Occipital lobe (tissue), 1 donor: ENCODE measurements at regions not wholly inside any gene's neighbourhood (a gene's known extent, or its start where the extent isn't known, plus 50 kb on each side); places are given as distances from the start of the nearest gene placed in this dataset.

ENCODE experiments used
- DNase-seq: peaks from one replicate; lab custom pipeline; 2025; lab: John Stamatoyannopoulos, UW

- no peak for DNase-seq
These were observed 239.2 kb downstream of the MSRB3 start for GRCh38 chr12:65517656-65518210.

DNA sequence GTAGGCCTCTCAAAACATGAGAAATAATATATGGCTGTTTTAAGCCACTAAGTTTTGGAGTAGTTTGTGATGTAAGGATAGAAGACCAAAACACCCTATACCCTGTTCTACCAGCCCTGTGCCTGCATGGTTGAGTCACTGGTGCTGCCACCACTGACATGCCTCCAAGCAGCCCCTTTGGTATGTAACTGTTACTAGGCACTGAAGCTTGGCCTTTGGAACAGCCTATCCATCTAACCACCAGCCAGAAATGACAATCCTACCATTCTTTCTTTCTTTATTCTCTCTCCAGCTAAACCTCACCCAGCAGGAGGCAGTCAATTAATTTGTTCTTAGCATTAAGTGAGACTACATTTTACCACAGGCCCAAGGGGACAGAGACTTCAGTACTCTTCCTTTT, 240.3 kb downstream of the MSRB3 start:
- DNase-seq = no peak

GRCh38 chr12:65520658-65521057, 242.2 kb downstream of the MSRB3 start:
- DNase-seq = no peak

DNA sequence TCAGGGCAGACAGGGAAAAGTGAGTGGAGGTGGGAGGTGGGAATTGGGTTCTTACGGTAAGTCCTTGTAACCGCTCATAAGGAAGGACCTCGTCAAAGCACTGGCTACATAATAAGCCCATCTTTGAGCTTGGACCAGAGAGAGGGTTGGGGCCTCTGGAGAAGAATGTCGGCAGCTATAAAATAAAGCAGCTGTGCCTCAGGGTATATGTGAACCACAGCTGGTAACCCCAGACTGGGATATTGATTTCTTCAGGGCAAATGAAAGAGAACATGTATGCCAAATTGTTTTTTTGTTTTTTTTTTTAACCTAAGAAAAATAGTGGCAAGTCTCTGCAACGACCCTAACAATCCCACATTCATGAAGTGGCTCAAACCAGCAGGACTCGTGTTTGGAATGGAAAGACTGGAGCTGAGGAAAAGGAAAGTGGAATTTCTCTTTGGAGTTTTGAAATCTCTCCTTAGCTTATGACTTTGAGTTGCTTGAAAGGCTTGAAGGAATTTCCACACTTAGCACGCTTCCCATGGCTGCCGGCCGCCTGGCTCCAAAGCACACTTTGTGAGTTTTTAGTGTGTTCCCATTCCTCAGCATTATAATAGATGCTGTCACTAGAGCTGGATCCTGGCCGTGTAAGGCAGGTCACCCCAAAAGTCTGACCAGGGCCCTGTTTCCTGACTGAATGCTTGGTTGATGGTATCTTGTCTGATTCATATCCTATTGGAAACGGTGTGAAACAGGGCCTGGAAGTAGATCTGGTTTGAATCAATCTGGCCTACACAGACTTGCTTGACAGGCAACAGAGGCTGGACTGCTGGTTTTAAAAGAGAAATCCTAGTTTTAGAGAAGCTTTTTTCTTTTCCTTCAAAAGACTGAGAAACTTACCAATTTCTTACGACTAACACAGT, 244.7 kb downstream of the MSRB3 start:
- no peak for DNase-seq

- no peak for DNase-seq
These were observed 246.2 kb downstream of the MSRB3 start for GRCh38 chr12:65524666-65525065.

DNA sequence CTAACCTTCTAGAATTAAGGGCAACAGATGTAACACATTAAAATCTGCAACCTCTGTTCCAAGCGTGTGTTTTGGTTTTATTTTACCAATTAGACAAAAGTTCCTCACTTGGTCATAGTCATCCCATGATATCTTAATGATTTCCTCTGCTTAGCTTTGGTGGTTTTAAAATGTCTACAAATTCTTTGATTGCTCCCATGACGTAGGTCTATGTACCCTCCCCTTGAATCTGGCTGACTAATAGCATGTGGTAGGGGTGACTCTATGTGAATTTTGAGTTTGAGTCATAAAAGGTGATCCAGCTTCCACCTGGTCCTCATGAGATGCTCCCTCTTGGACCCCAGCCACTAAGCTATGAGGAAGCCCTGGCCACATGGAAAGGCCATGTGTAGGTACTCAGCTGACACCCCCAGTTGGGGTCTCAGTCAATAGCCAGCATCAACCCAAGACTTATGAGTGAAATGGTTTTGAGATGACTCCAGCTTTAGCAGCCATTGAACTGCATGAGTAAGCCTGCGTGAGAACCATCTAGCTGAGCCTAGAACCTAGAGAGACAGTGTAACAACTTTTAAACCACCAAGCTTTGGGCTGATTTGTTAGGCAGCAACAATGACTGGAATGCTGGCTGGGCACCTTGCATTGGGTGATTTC, 247.1 kb downstream of the MSRB3 start:
- DNase-seq = no peak

GRCh38 chr12:65526311-65526710, 247.8 kb downstream of the MSRB3 start:
- no peak for DNase-seq

DNA sequence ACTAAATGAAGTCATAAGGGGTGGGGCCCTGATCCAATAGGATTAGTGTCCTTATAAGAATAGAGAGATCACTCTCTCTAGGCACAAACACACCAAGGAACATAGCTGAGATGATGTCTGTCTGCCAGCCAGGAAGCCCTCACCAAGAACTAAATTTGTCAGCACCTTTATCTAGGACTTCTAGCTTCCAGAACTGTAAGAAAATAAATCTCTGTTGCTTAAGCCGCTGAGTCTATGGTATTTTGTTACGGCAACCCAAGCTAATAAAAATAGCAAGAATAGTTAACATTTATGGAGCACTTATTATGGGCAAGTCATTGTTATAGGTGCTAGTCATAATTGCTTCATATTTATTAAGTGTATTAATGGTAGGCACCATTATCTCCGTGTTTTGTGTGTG, 249.6 kb downstream of the MSRB3 start:
- no peak for DNase-seq

DNA sequence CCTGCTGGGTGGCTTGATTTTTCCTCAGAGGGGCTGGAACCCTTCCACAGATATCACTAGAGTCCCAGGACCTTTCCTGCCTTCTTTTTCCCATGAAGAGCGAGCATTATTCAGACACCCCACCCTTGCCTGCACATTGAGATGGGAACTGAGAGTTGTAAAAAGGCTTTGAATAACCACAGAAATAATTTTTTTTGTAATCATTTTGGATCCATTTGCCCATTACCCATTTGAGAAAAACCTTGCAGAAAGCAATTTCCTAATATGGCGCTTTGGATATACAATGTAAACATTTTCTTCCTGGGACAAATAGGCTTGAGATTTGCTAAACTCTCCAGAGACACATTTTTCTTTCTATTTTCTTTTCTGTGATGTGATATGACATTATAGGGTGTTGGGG, 250.6 kb downstream of the MSRB3 start:
- no peak for DNase-seq

- no peak for DNase-seq
These were observed 251.4 kb downstream of the MSRB3 start for GRCh38 chr12:65529771-65530435.

DNA sequence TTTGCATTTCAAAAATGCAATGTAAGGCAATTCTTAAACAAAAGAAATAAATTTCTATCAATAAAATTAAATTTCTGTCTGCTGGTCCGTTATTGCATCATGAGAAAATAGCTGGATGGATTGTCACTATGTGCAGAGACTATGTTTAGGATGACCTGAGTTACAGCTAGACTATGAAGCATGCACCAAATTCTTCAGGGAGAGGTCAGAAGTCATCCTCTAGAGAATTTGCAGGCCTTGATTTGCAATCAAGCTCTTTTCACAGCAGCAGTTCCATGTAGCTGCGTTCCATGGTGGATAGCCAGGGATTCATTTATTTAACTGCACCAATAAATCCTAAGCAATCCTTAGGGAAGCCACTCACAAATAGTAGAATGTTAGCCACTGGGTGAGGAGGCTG, 253.7 kb downstream of the MSRB3 start:
- no peak for DNase-seq

DNA sequence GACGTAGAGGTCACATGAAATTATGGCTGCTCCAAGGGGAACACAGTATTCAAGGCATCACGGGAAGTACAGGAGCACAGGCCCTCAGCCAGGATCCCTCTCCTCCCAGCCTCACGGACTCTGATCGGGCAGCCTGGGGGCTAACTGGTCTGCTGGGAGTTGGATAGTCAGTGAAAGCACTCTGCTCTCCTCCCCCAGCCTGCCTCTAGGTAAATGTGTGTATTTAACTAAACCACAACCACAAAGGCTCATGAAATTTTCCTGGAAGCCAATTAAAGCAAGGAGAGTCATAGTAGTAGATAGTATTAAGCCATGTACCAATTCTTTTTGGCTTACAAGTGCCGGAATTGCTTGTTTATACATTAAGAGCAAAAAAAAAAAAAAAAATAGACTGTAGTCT, 254.3 kb downstream of the MSRB3 start:
- DNase-seq = no peak

- DNase-seq = no peak
These were observed 254.8 kb downstream of the MSRB3 start for GRCh38 chr12:65533177-65533883.

DNA sequence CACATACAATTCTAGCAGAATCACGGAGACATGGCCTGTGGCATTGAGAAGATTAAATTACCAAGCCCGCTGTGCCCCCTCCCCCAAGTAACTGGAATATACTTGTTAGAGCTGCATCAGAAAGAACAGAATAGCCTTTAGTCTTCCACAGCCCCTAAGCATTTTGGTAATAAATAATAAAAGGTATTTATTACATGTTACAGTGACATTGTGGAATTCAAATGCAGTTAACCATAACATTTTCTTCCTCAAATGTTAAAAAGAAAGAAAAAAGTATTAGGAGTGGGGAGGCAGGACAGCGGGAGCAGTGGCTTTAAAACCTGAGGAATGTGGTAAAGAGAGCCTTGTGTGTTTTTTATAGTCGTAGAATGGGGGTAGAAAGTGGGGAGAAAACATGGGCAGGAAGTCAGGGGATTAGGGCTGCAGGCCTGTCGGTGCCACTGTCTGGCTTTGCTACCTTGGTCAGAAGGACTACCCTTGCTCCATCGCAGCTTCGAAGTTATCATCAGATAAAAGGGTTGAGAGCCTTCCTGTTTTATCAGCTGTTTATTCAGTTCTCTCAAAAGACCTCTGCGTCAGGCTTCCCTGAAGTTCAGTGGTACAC, 255.9 kb downstream of the MSRB3 start:
- DNase-seq = no peak

DNA sequence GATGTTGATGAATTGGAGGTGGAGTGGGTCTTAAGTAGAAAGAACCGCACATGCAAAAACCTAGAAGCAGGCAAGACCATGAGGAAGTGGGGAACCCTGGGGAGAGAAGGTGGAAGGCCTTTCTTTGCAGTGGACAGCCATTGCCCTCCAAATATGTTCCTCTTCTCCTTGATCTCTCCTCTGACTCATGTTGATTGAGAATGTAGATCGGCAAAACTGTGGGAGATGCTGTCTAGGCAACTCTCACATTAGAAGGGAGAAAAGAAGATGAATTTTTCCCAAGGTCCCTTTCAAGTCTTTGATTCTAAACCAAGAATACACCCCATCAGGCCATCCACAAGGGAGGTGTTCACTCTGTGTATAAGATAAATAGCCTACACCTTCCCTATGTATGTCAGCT, 257.5 kb downstream of the MSRB3 start:
- DNase-seq = no peak

GRCh38 chr12:65536351-65536750, 257.9 kb downstream of the MSRB3 start:
- no peak for DNase-seq

DNA sequence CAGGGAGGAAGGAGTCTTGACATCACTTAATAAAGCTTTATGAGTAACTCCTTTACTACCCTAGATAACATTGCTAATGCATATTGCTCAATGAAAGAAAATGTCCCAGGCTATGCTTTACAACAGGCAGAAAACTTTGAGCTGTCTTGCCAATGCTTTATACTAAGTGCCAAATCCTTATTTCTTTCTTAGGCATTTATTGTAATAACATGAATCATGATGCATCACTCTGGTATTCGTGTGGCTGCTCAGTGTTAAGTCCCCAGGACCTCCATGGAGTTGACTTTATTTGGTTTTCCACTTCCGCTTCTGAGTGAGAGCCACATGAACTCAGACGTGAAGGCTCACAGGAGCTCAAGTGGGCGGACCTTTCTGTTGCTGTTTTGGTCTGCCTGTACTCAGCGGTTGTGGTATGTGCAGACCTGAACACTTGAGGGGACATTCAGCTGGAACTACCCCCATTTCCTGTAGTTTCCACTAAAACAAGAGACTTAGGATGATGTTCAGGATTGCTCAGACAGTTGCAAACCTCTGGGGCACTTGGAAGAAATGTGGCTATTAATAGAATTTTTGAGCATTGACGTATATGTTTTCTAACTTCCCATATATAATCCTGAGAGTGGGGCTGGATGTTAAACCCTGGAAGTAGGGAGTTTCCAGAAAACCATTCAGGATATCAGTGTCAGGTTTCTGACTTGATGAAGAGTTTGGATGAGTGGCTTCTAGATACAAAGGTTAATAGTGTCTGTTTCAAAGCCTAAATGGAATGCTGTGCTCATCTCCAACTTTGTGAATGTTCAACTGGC, 258.6 kb downstream of the MSRB3 start:
- DNase-seq = no peak

GRCh38 chr12:65537978-65538377, 259.5 kb downstream of the MSRB3 start:
- DNase-seq = no peak

DNA sequence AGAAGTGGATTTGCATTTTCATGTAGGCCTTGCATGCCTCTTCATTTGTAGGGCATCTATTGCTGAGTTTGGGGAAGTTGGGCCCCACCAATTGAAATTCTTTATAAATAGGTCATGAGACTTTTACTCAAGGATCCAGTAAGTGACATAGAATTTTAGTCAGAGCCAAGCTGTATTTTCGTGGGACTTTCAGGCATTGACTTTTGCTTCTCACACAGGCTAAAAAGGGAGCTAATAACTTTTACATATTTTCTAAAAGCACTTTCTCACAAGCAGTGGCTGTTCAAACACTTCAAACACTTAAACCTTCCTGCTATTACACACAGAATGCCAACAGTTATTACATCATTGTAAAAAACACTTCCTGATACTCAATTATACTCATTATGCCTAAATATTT, 260.5 kb downstream of the MSRB3 start:
- DNase-seq = no peak

DNA sequence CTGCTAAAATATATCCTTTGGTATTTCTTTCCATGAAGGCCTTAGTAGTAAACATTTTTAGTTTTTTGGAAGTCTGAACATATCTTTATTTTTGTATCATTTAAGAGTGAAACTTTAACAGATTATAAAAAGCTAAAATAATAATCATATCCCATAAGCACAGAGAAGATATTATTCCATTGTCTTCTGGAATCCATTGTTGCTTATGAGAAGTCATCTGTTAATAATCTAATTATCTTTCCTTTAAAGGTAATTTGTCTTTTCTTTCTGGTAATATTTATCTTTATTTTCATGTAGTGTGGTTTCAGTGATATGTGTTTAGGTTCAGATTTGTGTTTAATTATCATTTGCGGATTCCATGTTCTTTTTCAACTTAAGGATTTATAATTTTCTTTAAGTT, 261.7 kb downstream of the MSRB3 start:
- DNase-seq = no peak
